Cardiac fibroblast (primary cell): ENCODE measurements at regions not wholly inside any gene's neighbourhood (a gene's known extent, or its start where the extent isn't known, plus 50 kb on each side); places are given as distances from the start of the nearest gene placed in this dataset.

Source experiments
- DNase-seq, 2 donors: peaks; one replicate each; pipeline versions ENCODE4 v3.0.0 to v3.0.0-alpha.2; 2010; ENCODE audit warnings: low read depth in 2 of 2
- H3K4me3 ChIP-seq, 2 donors: replicated peaks in 1 of 2; 1 replicate in 1 of 2; 2 replicates in 1 of 2; pipeline ENCODE4 v1.5.1; 2011; ENCODE audit warnings: low read depth in 2 of 2, low read length in 2 of 2, mild to moderate bottlenecking in 2 of 2, moderate library complexity in 1 of 2
- CTCF ChIP-seq: IDR thresholded peaks from one replicate; pipeline ENCODE4 v1.5.1; 2011; ENCODE audit warnings: low read depth, mild to moderate bottlenecking, low read length, inconsistent platforms

DNA sequence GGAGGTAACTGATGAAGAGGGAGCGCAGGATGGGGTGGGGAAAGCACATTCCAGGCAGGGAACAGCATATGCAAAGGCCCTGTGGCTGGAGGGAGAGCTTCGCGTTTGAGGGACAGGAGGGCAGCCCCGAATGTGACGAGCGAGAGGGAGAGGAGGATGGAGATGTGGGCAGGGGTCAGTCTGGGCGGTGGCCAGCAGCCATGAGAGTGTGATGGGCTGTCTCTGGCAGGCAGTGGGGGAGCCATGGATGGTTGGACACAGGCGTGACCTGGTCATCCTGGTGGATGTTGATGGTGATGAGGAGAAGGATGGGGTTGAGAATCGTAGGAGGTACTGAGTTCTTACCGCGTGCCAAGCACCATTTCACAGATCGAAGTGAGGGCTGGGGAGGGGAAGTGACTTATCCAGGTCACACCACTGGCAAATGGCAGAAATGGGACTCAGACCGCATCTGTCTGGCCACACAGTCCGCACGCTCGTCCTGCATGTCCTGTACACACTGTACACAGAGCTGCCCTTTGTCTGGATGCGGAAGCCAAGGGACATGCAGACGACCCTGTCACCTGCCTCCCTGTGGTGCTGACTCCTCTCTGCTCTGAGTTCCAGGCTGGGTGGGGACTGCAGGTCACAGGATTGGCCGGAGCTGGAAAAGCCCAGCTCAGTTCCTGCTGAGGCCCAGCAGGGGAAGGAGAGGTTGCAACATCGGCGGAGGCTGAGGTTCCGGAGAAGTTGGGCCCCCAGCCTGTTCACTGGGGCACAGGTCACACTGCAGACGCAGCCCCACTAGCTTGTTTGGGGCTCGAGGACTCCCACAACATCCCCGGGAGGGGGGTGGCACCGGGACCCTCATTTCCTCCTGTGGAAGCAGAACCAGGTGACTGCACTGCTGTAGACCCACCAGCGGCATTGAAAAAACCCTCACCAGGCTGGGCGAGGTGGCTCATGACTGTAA, 165.6 kb upstream of the IER5L start:
- TF ChIP-seq CTCF: no peak
- peak in 1 of 2 donors; percentile 76 for DNase-seq
- no peak overlapping the region for H3K4me3 ChIP-seq

- DNase-seq: no peak
- TF ChIP-seq CTCF: no peak
- H3K4me3 ChIP-seq: no peak overlapping the region
Measured at GRCh38 chr9:129342591-129343423, 164.7 kb upstream of the IER5L start.

DNA sequence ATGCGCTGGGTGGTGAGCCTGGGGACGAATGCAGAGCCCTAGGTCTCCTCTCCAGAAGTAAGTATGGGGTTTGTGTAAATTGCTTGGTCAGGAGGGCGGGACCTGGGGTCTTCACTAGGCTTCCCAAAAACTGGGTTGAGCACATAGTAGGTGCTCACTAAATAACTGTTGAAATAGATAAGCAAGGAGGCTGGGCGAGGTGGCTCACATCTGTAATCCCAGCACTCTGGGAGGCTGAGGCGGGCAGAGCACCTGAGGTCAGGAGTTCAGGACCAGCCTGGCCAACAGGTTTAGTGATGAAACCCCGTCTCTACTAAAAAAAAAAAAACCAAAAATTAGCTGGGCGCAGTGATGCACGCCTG, 163.9 kb upstream of the IER5L start:
- TF ChIP-seq CTCF: no peak
- no peak overlapping the region for H3K4me3 ChIP-seq
- DNase-seq: no peak

GRCh38 chr9:129341171-129341986, 163.3 kb upstream of the IER5L start:
- TF ChIP-seq CTCF: no peak
- DNase-seq: no peak
- H3K4me3 ChIP-seq: no peak overlapping the region

- DNase-seq: no peak
- H3K4me3 ChIP-seq: no peak overlapping the region
- no peak for TF ChIP-seq CTCF
Measured at GRCh38 chr9:129340427-129341170, 162.5 kb upstream of the IER5L start.
